Ishikawa (cell line): ENCODE measurements at regions not wholly inside any gene's neighbourhood (a gene's known extent, or its start where the extent isn't known, plus 50 kb on each side); places are given as distances from the start of the nearest gene placed in this dataset.

Source experiments
- CEBPB ChIP-seq: IDR thresholded peaks from 2 replicates; pipeline ENCODE4 v1.6.1; 2012
- CREB1 ChIP-seq: IDR thresholded peaks from 2 replicates; pipeline ENCODE4 v1.6.1; 2012; ENCODE audit warnings: low read depth
- EGR1 ChIP-seq: IDR thresholded peaks from 2 replicates; pipeline ENCODE4 v1.6.1; 2012
- EP300 ChIP-seq: IDR thresholded peaks from 2 replicates; pipeline ENCODE4 v1.6.1; 2012; ENCODE audit warnings: borderline replicate concordance
- FOXM1 ChIP-seq: IDR thresholded peaks from 2 replicates; pipeline ENCODE4 v1.6.1; 2012; ENCODE audit warnings: low read depth, borderline replicate concordance
- NFIC ChIP-seq: IDR thresholded peaks from 2 replicates; pipeline ENCODE4 v1.6.1; 2012
- RAD21 ChIP-seq: IDR thresholded peaks from 2 replicates; pipeline ENCODE4 v1.6.1; 2012; ENCODE audit warnings: low read depth
- TAF1 ChIP-seq: IDR thresholded peaks from 2 replicates; pipeline ENCODE4 v1.6.1; 2012; ENCODE audit warnings: low read depth, mild to moderate bottlenecking
- TCF12 ChIP-seq: IDR thresholded peaks from 2 replicates; pipeline ENCODE4 v1.6.1; 2012; ENCODE audit warnings: low read depth
- TEAD4 ChIP-seq: IDR thresholded peaks from 2 replicates; pipeline ENCODE4 v1.6.1; 2012
- YY1 ChIP-seq: IDR thresholded peaks from 2 replicates; pipeline ENCODE4 v1.6.1; 2012; ENCODE audit warnings: low read depth
- ZBTB7A ChIP-seq: IDR thresholded peaks from 2 replicates; pipeline ENCODE4 v1.6.1; 2012; ENCODE audit warnings: low read depth
- TF ChIP-seq, protein P1 (sequence below): IDR thresholded peaks from 2 replicates; pipeline ENCODE4 v1.6.1; 2012
- TF ChIP-seq, protein P2 (sequence below): IDR thresholded peaks from 2 replicates; pipeline ENCODE4 v1.6.1; 2012; ENCODE audit warnings: low read depth, mild to moderate bottlenecking
- TF ChIP-seq, protein P3 (sequence below): IDR thresholded peaks from 2 replicates; pipeline ENCODE4 v1.6.1; 2012

DNA sequence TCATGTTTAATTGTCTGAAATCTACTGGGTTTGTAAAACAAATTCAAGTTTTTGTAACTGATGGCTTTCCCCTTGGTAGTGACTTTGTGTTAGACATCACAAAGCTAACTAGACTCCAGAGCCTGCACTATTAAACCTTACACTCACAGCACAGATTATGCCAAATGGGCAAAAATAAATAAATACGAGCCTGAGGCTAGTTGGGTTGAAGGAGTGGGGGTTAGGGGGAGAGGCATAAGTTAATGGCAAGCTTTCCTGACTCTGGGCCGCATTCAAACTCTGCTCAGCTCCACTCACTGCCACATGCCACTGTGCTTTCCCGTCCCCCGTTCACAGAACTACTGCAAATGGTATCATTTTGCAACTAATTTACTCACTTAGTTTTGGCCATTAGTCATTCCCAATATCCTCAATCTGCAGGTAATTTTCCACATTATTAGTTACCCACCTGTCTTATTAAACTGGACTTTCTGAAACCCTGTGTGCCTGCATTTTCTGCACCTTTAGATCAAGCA, 1079.9 kb upstream of the PIK3C3 start:
- TF ChIP-seq YY1 (no peak), NFIC (no peak), TCF12 (no peak), CREB1 (no peak), TEAD4 (no peak), ZBTB7A (no peak), EGR1 (no peak), RAD21 (no peak), EP300 (no peak), CEBPB (no peak), FOXM1 (no peak)
- TF ChIP-seq, protein P1, sequence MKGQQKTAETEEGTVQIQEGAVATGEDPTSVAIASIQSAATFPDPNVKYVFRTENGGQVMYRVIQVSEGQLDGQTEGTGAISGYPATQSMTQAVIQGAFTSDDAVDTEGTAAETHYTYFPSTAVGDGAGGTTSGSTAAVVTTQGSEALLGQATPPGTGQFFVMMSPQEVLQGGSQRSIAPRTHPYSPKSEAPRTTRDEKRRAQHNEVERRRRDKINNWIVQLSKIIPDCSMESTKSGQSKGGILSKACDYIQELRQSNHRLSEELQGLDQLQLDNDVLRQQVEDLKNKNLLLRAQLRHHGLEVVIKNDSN, result no peak
- TF ChIP-seq, protein P2, sequence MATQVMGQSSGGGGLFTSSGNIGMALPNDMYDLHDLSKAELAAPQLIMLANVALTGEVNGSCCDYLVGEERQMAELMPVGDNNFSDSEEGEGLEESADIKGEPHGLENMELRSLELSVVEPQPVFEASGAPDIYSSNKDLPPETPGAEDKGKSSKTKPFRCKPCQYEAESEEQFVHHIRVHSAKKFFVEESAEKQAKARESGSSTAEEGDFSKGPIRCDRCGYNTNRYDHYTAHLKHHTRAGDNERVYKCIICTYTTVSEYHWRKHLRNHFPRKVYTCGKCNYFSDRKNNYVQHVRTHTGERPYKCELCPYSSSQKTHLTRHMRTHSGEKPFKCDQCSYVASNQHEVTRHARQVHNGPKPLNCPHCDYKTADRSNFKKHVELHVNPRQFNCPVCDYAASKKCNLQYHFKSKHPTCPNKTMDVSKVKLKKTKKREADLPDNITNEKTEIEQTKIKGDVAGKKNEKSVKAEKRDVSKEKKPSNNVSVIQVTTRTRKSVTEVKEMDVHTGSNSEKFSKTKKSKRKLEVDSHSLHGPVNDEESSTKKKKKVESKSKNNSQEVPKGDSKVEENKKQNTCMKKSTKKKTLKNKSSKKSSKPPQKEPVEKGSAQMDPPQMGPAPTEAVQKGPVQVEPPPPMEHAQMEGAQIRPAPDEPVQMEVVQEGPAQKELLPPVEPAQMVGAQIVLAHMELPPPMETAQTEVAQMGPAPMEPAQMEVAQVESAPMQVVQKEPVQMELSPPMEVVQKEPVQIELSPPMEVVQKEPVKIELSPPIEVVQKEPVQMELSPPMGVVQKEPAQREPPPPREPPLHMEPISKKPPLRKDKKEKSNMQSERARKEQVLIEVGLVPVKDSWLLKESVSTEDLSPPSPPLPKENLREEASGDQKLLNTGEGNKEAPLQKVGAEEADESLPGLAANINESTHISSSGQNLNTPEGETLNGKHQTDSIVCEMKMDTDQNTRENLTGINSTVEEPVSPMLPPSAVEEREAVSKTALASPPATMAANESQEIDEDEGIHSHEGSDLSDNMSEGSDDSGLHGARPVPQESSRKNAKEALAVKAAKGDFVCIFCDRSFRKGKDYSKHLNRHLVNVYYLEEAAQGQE, result no peak

DNA sequence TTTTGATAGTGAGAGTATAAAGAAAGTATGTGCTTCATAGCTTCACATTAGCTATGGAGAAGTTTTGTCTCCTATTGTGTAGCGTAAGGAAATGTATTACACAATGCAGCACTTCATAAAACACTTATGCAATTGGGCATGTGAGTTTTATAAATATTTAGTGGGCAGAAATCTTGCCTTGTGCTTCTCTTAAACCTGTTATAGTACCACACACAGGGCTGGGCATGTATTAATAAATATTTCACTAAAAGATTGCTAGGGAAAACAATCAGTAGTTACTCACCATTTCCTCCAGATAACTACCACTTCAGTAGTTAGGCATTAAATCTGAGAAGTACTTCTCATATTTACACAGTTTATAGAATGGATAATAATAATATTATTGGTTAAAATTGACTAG, 1080.8 kb upstream of the PIK3C3 start:
- TF ChIP-seq, protein P1, result no peak
- TF ChIP-seq TCF12 (no peak), ZBTB7A (no peak), YY1 (no peak), TAF1 (no peak), FOXM1 (no peak), NFIC (no peak), TEAD4 (no peak), CEBPB (no peak)
- TF ChIP-seq, protein P2, result no peak

DNA sequence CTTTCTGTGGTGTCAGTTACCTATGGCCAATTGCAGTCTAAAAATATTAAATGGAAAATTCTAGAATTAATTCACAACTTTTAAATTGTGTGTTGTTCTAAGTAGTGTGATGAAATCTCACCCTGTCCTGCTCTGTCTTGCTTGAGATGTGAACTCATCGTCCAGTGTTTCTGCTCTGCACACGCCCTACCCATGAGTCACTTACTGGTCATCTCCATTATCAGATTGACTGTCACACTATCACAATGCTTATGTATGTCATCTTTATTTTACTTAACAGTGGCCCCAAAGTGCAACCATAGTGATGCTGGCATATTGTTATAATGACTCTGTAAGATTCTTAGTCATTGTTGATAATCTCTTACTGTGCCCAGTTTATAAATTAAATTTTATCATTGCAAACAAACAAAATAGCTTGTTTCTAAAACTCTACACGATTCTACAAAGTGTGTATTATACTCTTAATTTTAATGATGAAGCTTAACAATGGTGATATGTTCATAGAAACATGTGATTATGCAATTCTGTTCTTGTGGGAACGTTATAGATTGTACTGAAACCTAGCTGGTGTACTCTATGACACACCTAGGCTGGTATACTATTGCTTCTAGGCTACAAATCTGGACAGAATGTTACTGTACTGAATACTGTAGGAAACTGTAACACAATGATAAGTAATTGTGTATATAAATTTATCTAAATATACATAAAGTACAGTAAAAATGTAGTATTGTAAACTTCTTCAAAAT, 1086.8 kb upstream of the PIK3C3 start:
- TF ChIP-seq TEAD4 (no peak), CEBPB (no peak), ZBTB7A (no peak), EGR1 (no peak), CREB1 (no peak), RAD21 (no peak), EP300 (no peak), NFIC (no peak), TCF12 (no peak), YY1 (no peak), FOXM1 (no peak), TAF1 (no peak)
- TF ChIP-seq, protein P1, result no peak
- TF ChIP-seq, protein P2, result no peak
- TF ChIP-seq, protein P3, sequence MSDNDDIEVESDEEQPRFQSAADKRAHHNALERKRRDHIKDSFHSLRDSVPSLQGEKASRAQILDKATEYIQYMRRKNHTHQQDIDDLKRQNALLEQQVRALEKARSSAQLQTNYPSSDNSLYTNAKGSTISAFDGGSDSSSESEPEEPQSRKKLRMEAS, result no peak

DNA sequence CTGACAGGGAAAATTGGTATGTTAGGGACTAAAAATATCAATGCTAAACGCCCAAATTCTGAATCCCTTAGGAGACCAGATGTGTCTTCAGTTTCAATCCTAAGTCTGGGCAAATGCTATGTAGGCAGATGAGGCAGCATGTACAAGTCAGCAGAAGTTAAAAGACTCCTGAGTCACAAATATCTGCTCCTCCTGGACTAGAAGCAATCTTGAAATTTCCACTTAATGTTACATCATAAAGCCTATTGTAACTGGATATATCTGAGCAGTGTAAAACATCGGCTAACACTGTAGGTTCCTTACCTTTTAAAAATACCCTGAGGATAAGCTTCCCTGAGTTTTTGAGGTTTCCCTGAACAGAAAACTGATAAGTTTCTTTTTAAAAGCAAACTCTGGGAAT, 1087.6 kb upstream of the PIK3C3 start:
- TF ChIP-seq, protein P1, result no peak
